A549 (cell line): ENCODE measurements at regions not wholly inside any gene's neighbourhood (a gene's known extent, or its start where the extent isn't known, plus 50 kb on each side); places are given as distances from the start of the nearest gene placed in this dataset.

Experiments
- ATAC-seq, 2 experiments: fragments of 200-7000 bp in 1 of 2; fragments of >200 bp in 1 of 2; cut with Nextera tagmentation in 1 of 2; cut with Tn5 transposase in 1 of 2; 3 replicates each; pipeline versions ENCODE4 v1.8.0 to v1.9.1; 2018 to 2020; ENCODE audit warnings: mild to moderate bottlenecking in 1 of 2, moderate library complexity in 1 of 2
- CTCF ChIA-PET: fragments of 300-600 bp; sonication (Branson Sonifier 250); formaldehyde crosslinking; extraction: SDS; loops from one replicate; lab custom pipeline; 2021; ENCODE audit warnings: antibody characterized with exemption, inconsistent platforms; lab: Yijun Ruan, JAX
- POLR2A ChIA-PET: fragments of 350-600 bp; formaldehyde crosslinking; extraction: SDS; loops from one replicate; lab custom pipeline; 2021; ENCODE audit warnings: antibody characterized with exemption, inconsistent platforms; lab: Yijun Ruan, JAX
- DNase-seq, 2 experiments: peaks; one replicate each; pipeline versions ENCODE4 v3.0.0 to v3.0.0-alpha.2; 2011 to 2016; ENCODE audit warnings: low read depth in 1 of 2, low spot score in 1 of 2
- FAIRE-seq: peaks from 2 replicates; lab custom pipeline; 2011; peaks lifted over from hg19 to GRCh38; lab: Jason Lieb, UNC
- H3K27ac ChIP-seq, 2 experiments: fragments of >200 bp; sonication (Bioruptor Twin); formaldehyde crosslinking; 3 replicates each; pipeline ENCODE4 v1.5.1; 2016 to 2017
- H3K4me1 ChIP-seq: fragments of >200 bp; sonication (Bioruptor Twin); formaldehyde crosslinking; 3 replicates; pipeline ENCODE4 v1.6.1; 2016
- H3K4me2 ChIP-seq: fragments of >200 bp; sonication (Bioruptor Twin); formaldehyde crosslinking; 3 replicates; pipeline ENCODE4 v1.6.1; 2016
- H3K4me3 ChIP-seq: fragments of >200 bp; sonication (Bioruptor Twin); formaldehyde crosslinking; 3 replicates; pipeline ENCODE4 v1.5.1; 2016
- H3K9me3 ChIP-seq: fragments of >200 bp; sonication (Bioruptor Twin); formaldehyde crosslinking; 3 replicates; pipeline ENCODE4 v1.6.1; 2016
- ATOH8 ChIP-seq: fragments of 250-450 bp; sonication (Bioruptor Pico); IDR thresholded peaks from 2 replicates; pipeline ENCODE4 v1.5.0; 2020; ENCODE audit warnings: low read depth, mild to moderate bottlenecking, moderate library complexity
- CBX2 ChIP-seq: fragments of 200-600 bp; sonication (generic); IDR thresholded peaks from 2 replicates; pipeline ENCODE4 v1.6.1; 2016; ENCODE audit warnings: low read depth, mild to moderate bottlenecking, borderline replicate concordance
- CBX8 ChIP-seq: fragments of 200-600 bp; sonication (generic); IDR thresholded peaks from 2 replicates; pipeline ENCODE4 v1.6.1; 2016
- CHD2 ChIP-seq: fragments of 150-350 bp; IDR thresholded peaks from 2 replicates; pipeline ENCODE4 v1.6.1; 2014; ENCODE audit warnings: low read length; ENCODE audit not compliant: partially characterized antibody
- CHD4 ChIP-seq: fragments of 200-600 bp; sonication (generic); IDR thresholded peaks from 2 replicates; pipeline ENCODE4 v1.6.1; 2016; ENCODE audit warnings: antibody characterized with exemption, mild to moderate bottlenecking, borderline replicate concordance
- EHF ChIP-seq: fragments of 250-450 bp; sonication (Bioruptor Pico); IDR thresholded peaks from 2 replicates; pipeline ENCODE4 v1.5.0; 2020; ENCODE audit warnings: mild to moderate bottlenecking
- EP300 ChIP-seq, 2 experiments: fragments of >200 bp; sonication (Bioruptor Twin); formaldehyde crosslinking; IDR thresholded peaks; 2 replicates in 1 of 2; 3 replicates in 1 of 2; pipeline ENCODE4 v1.6.1; 2016 to 2017
- ESRRA ChIP-seq: fragments of 150-350 bp; IDR thresholded peaks from 2 replicates; pipeline ENCODE4 v1.6.1; 2014; ENCODE audit warnings: mild to moderate bottlenecking, low read length, borderline replicate concordance
- GATA3 ChIP-seq: IDR thresholded peaks from 2 replicates; pipeline ENCODE4 v1.6.1; 2012; ENCODE audit warnings: borderline replicate concordance
- HOXA7 ChIP-seq: fragments of 250-450 bp; sonication (Bioruptor Pico); IDR thresholded peaks from 2 replicates; pipeline ENCODE4 v1.5.0; 2020; ENCODE audit warnings: mild to moderate bottlenecking, moderate library complexity
- HOXB5 ChIP-seq: fragments of 250-450 bp; sonication (Bioruptor Pico); IDR thresholded peaks from 2 replicates; pipeline ENCODE4 v1.5.0; 2020; ENCODE audit warnings: mild to moderate bottlenecking, moderate library complexity
- MYC ChIP-seq: IDR thresholded peaks from 2 replicates; pipeline ENCODE4 v1.6.1; 2012; ENCODE audit warnings: mild to moderate bottlenecking, inconsistent platforms, low read length, improper control_type of control experiment, borderline replicate concordance
- NFE2L2 ChIP-seq: fragments of 150-350 bp; conservative IDR thresholded peaks from 2 replicates; pipeline ENCODE4 v1.6.1; 2014; ENCODE audit warnings: low read length
- POLR2A ChIP-seq: IDR thresholded peaks from 2 replicates; pipeline ENCODE4 v1.6.1; 2012; ENCODE audit warnings: mild to moderate bottlenecking, low read length
- RAD21 ChIP-seq, 2 experiments: fragments of >200 bp in 1 of 2; sonication (Bioruptor Twin) in 1 of 2; formaldehyde crosslinking in 1 of 2; IDR thresholded peaks in 1 of 2; conservative IDR thresholded peaks in 1 of 2; 2 replicates in 1 of 2; 3 replicates in 1 of 2; pipeline ENCODE4 v1.6.1; 2012 to 2018; ENCODE audit warnings: inconsistent platforms in 1 of 2
- RARB ChIP-seq: fragments of 250-450 bp; sonication (Bioruptor Pico); IDR thresholded peaks from 2 replicates; pipeline ENCODE4 v1.8.0; 2021; ENCODE audit warnings: mild to moderate bottlenecking, moderate library complexity
- REST ChIP-seq: fragments of 200-600 bp; sonication (generic); IDR thresholded peaks from 2 replicates; pipeline ENCODE4 v1.6.1; 2016; ENCODE audit warnings: antibody characterized with exemption, mild to moderate bottlenecking, moderate library complexity
- SREBF2 ChIP-seq: fragments of 450-650 bp; IDR thresholded peaks from 2 replicates; pipeline ENCODE4 v1.6.1; 2014; ENCODE audit warnings: mild to moderate bottlenecking, moderate library complexity
- TFCP2L1 ChIP-seq: fragments of 250-450 bp; sonication (Bioruptor Pico); IDR thresholded peaks from 2 replicates; pipeline ENCODE4 v1.5.0; 2021; ENCODE audit warnings: mild to moderate bottlenecking
- ZC3H11A ChIP-seq: fragments of 450-650 bp; IDR thresholded peaks from 2 replicates; pipeline ENCODE4 v1.6.1; 2014; ENCODE audit warnings: antibody characterized with exemption, mild to moderate bottlenecking
- ZFP36 ChIP-seq: fragments of 450-650 bp; IDR thresholded peaks from 2 replicates; pipeline ENCODE4 v1.6.1; 2014; ENCODE audit warnings: borderline replicate concordance; ENCODE audit not compliant: partially characterized antibody
- ZNF302 ChIP-seq: fragments of 250-450 bp; sonication (Bioruptor Pico); IDR thresholded peaks from 2 replicates; pipeline ENCODE4 v1.9.0; 2021; ENCODE audit warnings: inconsistent platforms, mild to moderate bottlenecking, moderate library complexity
- WGBS: methylation state at CpG from one replicate; pipeline ENCODE4 v1.1.6; 2017; ENCODE audit errors: missing lambda C conversion rate; 5-methylcytosine and 5-hydroxymethylcytosine counted together
- TF ChIP-seq, protein P1 (sequence below): IDR thresholded peaks from 2 replicates; pipeline ENCODE4 v1.6.1; 2012
- TF ChIP-seq, protein P2 (sequence below): fragments of 150-350 bp; IDR thresholded peaks from 2 replicates; pipeline ENCODE4 v1.6.1; 2014; ENCODE audit warnings: low read depth, mild to moderate bottlenecking, low read length

DNA sequence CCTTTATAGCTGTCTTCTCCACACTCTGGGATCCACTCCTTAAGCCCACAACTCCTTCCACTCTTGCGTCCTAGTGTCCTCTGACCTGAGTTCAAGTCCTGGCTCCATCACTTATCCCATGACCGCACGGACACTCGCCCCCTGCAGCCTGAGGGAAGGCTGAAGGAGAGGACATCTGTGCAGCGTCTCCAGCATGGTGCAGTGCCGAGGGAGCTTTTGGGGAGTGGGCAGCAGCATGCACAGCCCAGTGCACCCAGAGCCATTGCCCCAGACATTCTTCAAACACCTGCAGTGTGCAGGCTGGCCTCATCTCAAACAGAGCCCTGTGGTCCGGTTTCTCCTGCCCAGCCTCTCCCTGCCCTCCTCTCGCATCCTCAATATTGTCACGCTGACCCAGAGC, 317.1 kb upstream of the ZMIZ1 start:
- Histone ChIP-seq H3K4me3 (no peak overlapping the region), H3K27ac (no peak overlapping the region), H3K4me2 (no peak overlapping the region), H3K9me3 (no peaks in the 10 kb centered on the region), H3K4me1 (peaks cover 11% of the 10 kb centered on the region)
- ATAC-seq (no peak), DNase-seq (no peak), FAIRE-seq (no peak)
- POLR2A ChIA-PET = no interaction called here
- TF ChIP-seq NFE2L2 = no peak
- TF ChIP-seq TFCP2L1 (CRISPR knock-in tag) = no peak
- no peak for TF ChIP-seq HOXA7 (CRISPR knock-in tag)
- no peak for TF ChIP-seq CBX2
- TF ChIP-seq EHF (CRISPR knock-in tag) = no peak
- no peak for TF ChIP-seq SREBF2
- no peak for TF ChIP-seq REST
- no peak for TF ChIP-seq ZNF302
- no peak for TF ChIP-seq ESRRA
- TF ChIP-seq GATA3 = no peak
- WGBS = 81% methylated on average over 9 of the region's 9 CpGs
- CTCF ChIA-PET = interaction anchor here (0.6 to 1.1 kb wide), 2 partner anchors 391 to 432 kb away, joined by 3 read pairs; no protein-coding TSS in a partner anchor

GRCh38 chr10:78752221-78752620, 316.5 kb upstream of the ZMIZ1 start:
- POLR2A ChIA-PET = no interaction called here
- no peak overlapping the region for H3K27ac ChIP-seq
- TF ChIP-seq CHD2 = no peak
- no peak for TF ChIP-seq HOXA7 (CRISPR knock-in tag)
- TF ChIP-seq ZC3H11A = no peak
- no peak for TF ChIP-seq EP300 (IDR thresholded peaks at IDR 0.05)
- no peak for TF ChIP-seq ATOH8 (CRISPR knock-in tag)
- TF ChIP-seq CBX8 = no peak
- TF ChIP-seq HOXB5 (CRISPR knock-in tag) = no peak
- TF ChIP-seq GATA3 = no peak
- TF ChIP-seq, protein P1, sequence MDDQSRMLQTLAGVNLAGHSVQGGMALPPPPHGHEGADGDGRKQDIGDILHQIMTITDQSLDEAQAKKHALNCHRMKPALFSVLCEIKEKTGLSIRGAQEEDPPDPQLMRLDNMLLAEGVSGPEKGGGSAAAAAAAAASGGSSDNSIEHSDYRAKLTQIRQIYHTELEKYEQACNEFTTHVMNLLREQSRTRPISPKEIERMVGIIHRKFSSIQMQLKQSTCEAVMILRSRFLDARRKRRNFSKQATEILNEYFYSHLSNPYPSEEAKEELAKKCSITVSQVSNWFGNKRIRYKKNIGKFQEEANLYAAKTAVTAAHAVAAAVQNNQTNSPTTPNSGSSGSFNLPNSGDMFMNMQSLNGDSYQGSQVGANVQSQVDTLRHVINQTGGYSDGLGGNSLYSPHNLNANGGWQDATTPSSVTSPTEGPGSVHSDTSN = no peak
- TF ChIP-seq POLR2A = no peak
- TF ChIP-seq TFCP2L1 (CRISPR knock-in tag) = no peak
- TF ChIP-seq NFE2L2 = no peak
- TF ChIP-seq RAD21 (conservative IDR thresholded peaks at IDR 0.05 in 1 of 2, IDR thresholded peaks at IDR 0.05 in 1 of 2) = no peak
- no peak for TF ChIP-seq RARB (CRISPR knock-in tag)
- TF ChIP-seq CHD4 = no peak
- TF ChIP-seq, protein P2, sequence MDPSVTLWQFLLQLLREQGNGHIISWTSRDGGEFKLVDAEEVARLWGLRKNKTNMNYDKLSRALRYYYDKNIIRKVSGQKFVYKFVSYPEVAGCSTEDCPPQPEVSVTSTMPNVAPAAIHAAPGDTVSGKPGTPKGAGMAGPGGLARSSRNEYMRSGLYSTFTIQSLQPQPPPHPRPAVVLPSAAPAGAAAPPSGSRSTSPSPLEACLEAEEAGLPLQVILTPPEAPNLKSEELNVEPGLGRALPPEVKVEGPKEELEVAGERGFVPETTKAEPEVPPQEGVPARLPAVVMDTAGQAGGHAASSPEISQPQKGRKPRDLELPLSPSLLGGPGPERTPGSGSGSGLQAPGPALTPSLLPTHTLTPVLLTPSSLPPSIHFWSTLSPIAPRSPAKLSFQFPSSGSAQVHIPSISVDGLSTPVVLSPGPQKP = no peak
- no peak for TF ChIP-seq MYC
- no peak for TF ChIP-seq ZFP36
- peaks cover 16% of the 10 kb centered on the region for H3K4me1 ChIP-seq
- no peak for ATAC-seq
- no peak overlapping the region for H3K4me3 ChIP-seq
- WGBS = 72% methylated on average over 3 of the region's 3 CpGs
- H3K4me2 ChIP-seq = no peak overlapping the region
- CTCF ChIA-PET = interaction anchor here (1.1 kb wide), 1 partner anchor 391 kb away, joined by 3 read pairs; no protein-coding TSS in a partner anchor
- DNase-seq = no peak
- H3K9me3 ChIP-seq = no peaks in the 10 kb centered on the region
- FAIRE-seq = no peak
